Loucy (cell line): ENCODE measurements at regions not wholly inside any gene's neighbourhood (a gene's known extent, or its start where the extent isn't known, plus 50 kb on each side); places are given as distances from the start of the nearest gene placed in this dataset.

ENCODE experiments used
- H2AFZ ChIP-seq: fragments of 200-600 bp; sonication (generic); 2 replicates; pipeline ENCODE4 v1.6.0; 2016; ENCODE audit warnings: antibody characterized with exemption, mild to moderate bottlenecking, low read length, moderate library complexity
- H3F3A ChIP-seq: fragments of 200-600 bp; 2 replicates; pipeline ENCODE4 v1.6.0; 2016; ENCODE audit warnings: antibody characterized with exemption, low read depth, mild to moderate bottlenecking
- H3K27me3 ChIP-seq: fragments of 200-600 bp; sonication (generic); 2 replicates; pipeline ENCODE4 v1.6.1; 2014; ENCODE audit warnings: low read length, mild to moderate bottlenecking; ENCODE audit not compliant: insufficient read depth, poor library complexity, severe bottlenecking
- H3K36me3 ChIP-seq: fragments of 200-600 bp; sonication (generic); 2 replicates; pipeline ENCODE4 v1.6.1; 2016; ENCODE audit warnings: low read length; ENCODE audit not compliant: insufficient read depth
- H3K4me1 ChIP-seq: fragments of 200-600 bp; sonication (generic); 2 replicates; pipeline ENCODE4 v1.5.1; 2014; ENCODE audit warnings: low read length, mild to moderate bottlenecking; ENCODE audit not compliant: insufficient read depth, poor library complexity, severe bottlenecking
- H3K4me2 ChIP-seq: fragments of 200-600 bp; sonication (generic); 2 replicates; pipeline ENCODE4 v1.6.0; 2014; ENCODE audit warnings: antibody characterized with exemption, low read length, low read depth, mild to moderate bottlenecking; ENCODE audit not compliant: poor library complexity, severe bottlenecking
- H3K4me3 ChIP-seq: fragments of 200-600 bp; sonication (generic); 2 replicates; pipeline ENCODE4 v1.5.1; 2014; ENCODE audit warnings: low read length, mild to moderate bottlenecking, mixed read lengths; ENCODE audit not compliant: poor library complexity, severe bottlenecking
- H3K79me2 ChIP-seq: fragments of 200-600 bp; sonication (generic); 2 replicates; pipeline ENCODE4 v1.6.1; 2014; ENCODE audit warnings: low read length; ENCODE audit not compliant: insufficient read depth
- H3K9ac ChIP-seq: fragments of 200-600 bp; sonication (generic); 2 replicates; pipeline ENCODE4 v1.6.0; 2014; ENCODE audit warnings: mild to moderate bottlenecking, low read depth, low read length, moderate library complexity; ENCODE audit not compliant: poor library complexity, severe bottlenecking
- H3K9me2 ChIP-seq: fragments of 200-600 bp; sonication (generic); replicated peaks from 2 replicates; pipeline ENCODE4 v1.6.1; 2016; ENCODE audit warnings: low read depth, low read length, mixed read lengths
- H3K9me3 ChIP-seq: fragments of 200-600 bp; sonication (generic); 2 replicates; pipeline ENCODE4 v1.6.1; 2014; ENCODE audit warnings: mild to moderate bottlenecking, antibody characterized with exemption, low read length, low read depth; ENCODE audit not compliant: insufficient read depth
- H4K20me1 ChIP-seq: fragments of 200-600 bp; sonication (generic); 2 replicates; pipeline ENCODE4 v1.6.0; 2014; ENCODE audit warnings: antibody characterized with exemption, low read length, mild to moderate bottlenecking; ENCODE audit not compliant: insufficient read depth, poor library complexity, severe bottlenecking
- EZH2phosphoT487 ChIP-seq: fragments of 200-600 bp; IDR thresholded peaks from 2 replicates; pipeline ENCODE4 v1.6.1; 2018; ENCODE audit warnings: antibody characterized with exemption, mild to moderate bottlenecking, moderate library complexity, borderline replicate concordance
- TF ChIP-seq, protein P1 (sequence below): fragments of 200-600 bp; sonication (generic); conservative IDR thresholded peaks from 2 replicates; pipeline ENCODE4 v1.5.1; 2014; ENCODE audit warnings: mild to moderate bottlenecking, antibody characterized with exemption, low read length

- Histone ChIP-seq H3K9me2 (no peaks in the 10 kb centered on the region), H3F3A (no peaks in the 10 kb centered on the region), H3K4me3 (no peak overlapping the region), H2AFZ (no peak overlapping the region), H3K79me2 (no peaks in the 10 kb centered on the region), H3K27me3 (no peaks in the 10 kb centered on the region), H3K9ac (no peak overlapping the region), H3K4me2 (no peak overlapping the region), H3K4me1 (peaks cover 13% of the 10 kb centered on the region), H3K9me3 (no peaks in the 10 kb centered on the region), H3K36me3 (no peaks in the 10 kb centered on the region), H4K20me1 (no peaks in the 10 kb centered on the region)
- no peak for TF ChIP-seq EZH2phosphoT487
- TF ChIP-seq, protein P1, sequence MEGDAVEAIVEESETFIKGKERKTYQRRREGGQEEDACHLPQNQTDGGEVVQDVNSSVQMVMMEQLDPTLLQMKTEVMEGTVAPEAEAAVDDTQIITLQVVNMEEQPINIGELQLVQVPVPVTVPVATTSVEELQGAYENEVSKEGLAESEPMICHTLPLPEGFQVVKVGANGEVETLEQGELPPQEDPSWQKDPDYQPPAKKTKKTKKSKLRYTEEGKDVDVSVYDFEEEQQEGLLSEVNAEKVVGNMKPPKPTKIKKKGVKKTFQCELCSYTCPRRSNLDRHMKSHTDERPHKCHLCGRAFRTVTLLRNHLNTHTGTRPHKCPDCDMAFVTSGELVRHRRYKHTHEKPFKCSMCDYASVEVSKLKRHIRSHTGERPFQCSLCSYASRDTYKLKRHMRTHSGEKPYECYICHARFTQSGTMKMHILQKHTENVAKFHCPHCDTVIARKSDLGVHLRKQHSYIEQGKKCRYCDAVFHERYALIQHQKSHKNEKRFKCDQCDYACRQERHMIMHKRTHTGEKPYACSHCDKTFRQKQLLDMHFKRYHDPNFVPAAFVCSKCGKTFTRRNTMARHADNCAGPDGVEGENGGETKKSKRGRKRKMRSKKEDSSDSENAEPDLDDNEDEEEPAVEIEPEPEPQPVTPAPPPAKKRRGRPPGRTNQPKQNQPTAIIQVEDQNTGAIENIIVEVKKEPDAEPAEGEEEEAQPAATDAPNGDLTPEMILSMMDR: no peak
These were observed 59.9 kb upstream of the DUSP5 start for GRCh38 chr10:110437761-110438341.

GRCh38 chr10:110442746-110443145 is 55.0 kb upstream of the DUSP5 start:
- Histone ChIP-seq H4K20me1 (no peaks in the 10 kb centered on the region), H3K9me3 (no peaks in the 10 kb centered on the region), H2AFZ (no peak overlapping the region), H3K79me2 (no peaks in the 10 kb centered on the region), H3K9ac (no peak overlapping the region), H3K4me2 (no peak overlapping the region), H3K36me3 (no peaks in the 10 kb centered on the region), H3K4me1 (peaks cover 8% of the 10 kb centered on the region), H3K27me3 (no peaks in the 10 kb centered on the region), H3F3A (no peaks in the 10 kb centered on the region), H3K9me2 (no peaks in the 10 kb centered on the region), H3K4me3 (no peak overlapping the region)
- TF ChIP-seq, protein P1: no peak
- no peak for TF ChIP-seq EZH2phosphoT487

GRCh38 chr10:110443239-110444003 is 54.3 kb upstream of the DUSP5 start:
- no peak for TF ChIP-seq EZH2phosphoT487
- TF ChIP-seq, protein P1: no peak
- no peaks in the 10 kb centered on the region for H3K9me3 ChIP-seq
- no peaks in the 10 kb centered on the region for H3K27me3 ChIP-seq
- no peaks in the 10 kb centered on the region for H3K79me2 ChIP-seq
- no peaks in the 10 kb centered on the region for H3K9me2 ChIP-seq
- H3K4me1 ChIP-seq: peaks cover 3% of the 10 kb centered on the region
- no peak overlapping the region for H3K9ac ChIP-seq
- H4K20me1 ChIP-seq: no peaks in the 10 kb centered on the region
- H3K36me3 ChIP-seq: no peaks in the 10 kb centered on the region
- no peak overlapping the region for H3K4me3 ChIP-seq
- H3K4me2 ChIP-seq: no peak overlapping the region
- no peaks in the 10 kb centered on the region for H3F3A ChIP-seq
- H2AFZ ChIP-seq: no peak overlapping the region
